ENCODE measurements at regions not wholly inside any gene's neighbourhood (a gene's known extent, or its start where the extent isn't known, plus 50 kb on each side); places are given as distances from the start of the nearest gene placed in this dataset.

GRCh38 chr18:64518191-64518590 lies 369.3 kb upstream of the LINC00305 start:
- Histone ChIP-seq H2AFZ (no peak overlapping the region), H3K4me1 (ENCODE audit: insufficient read depth) (no peaks in the 10 kb centered on the region), H3K79me2 (no peaks in the 10 kb centered on the region), H3K27me3 (no peaks in the 10 kb centered on the region), H4K20me1 (ENCODE audit: insufficient read depth, poor library complexity, severe bottlenecking) (no peaks in the 10 kb centered on the region), H3K36me3 (replicated peaks; ENCODE audit: insufficient read depth, low read depth) (no peaks in the 10 kb centered on the region), H3K9me3 (ENCODE audit: low read depth) (no peaks in the 10 kb centered on the region), H3K4me2 (no peak overlapping the region), H3K27ac (no peak overlapping the region), H3K9me2 (replicated peaks; ENCODE audit: insufficient read depth) (no peaks in the 10 kb centered on the region), H3K4me3 (no peak overlapping the region)
- WGBS (ENCODE audit: low lambda C conversion rate, missing lambda C conversion rate), result 61% methylated on average over 2 of the region's 2 CpGs
- no peak for TF ChIP-seq EZH2 (IDR thresholded peaks at IDR 0.05; ENCODE audit: borderline replicate concordance)
- TF ChIP-seq CTCF (IDR thresholded peaks at IDR 0.05; ENCODE audit: poor library complexity), result no peak
- TF ChIP-seq EZH2phosphoT487 (IDR thresholded peaks at IDR 0.05; ENCODE audit: low read depth, severe bottlenecking, unreplicated experiment), result no peak
- DNase-seq (ENCODE audit: low spot score), result no peak

- no peak overlapping the region for H2AFZ ChIP-seq
- no peak overlapping the region for H3K4me2 ChIP-seq
- no peaks in the 10 kb centered on the region for H3K79me2 ChIP-seq
- H3K9me3 ChIP-seq (ENCODE audit: low read depth), result no peaks in the 10 kb centered on the region
- H4K20me1 ChIP-seq (ENCODE audit: insufficient read depth, poor library complexity, severe bottlenecking), result no peaks in the 10 kb centered on the region
- no peak overlapping the region for H3K27ac ChIP-seq
- H3K27me3 ChIP-seq, result no peaks in the 10 kb centered on the region
- no peak overlapping the region for H3K4me3 ChIP-seq
- TF ChIP-seq EZH2phosphoT487 (IDR thresholded peaks at IDR 0.05; ENCODE audit: low read depth, severe bottlenecking, unreplicated experiment), result no peak
- TF ChIP-seq EZH2 (IDR thresholded peaks at IDR 0.05; ENCODE audit: borderline replicate concordance), result no peak
- no peak for TF ChIP-seq CTCF (IDR thresholded peaks at IDR 0.05; ENCODE audit: poor library complexity)
- no peak for DNase-seq (ENCODE audit: low spot score)
- 72% methylated on average over 3 of the region's 3 CpGs for WGBS (ENCODE audit: low lambda C conversion rate, missing lambda C conversion rate)
- H3K9me2 ChIP-seq (replicated peaks; ENCODE audit: insufficient read depth), result no peaks in the 10 kb centered on the region
- no peaks in the 10 kb centered on the region for H3K36me3 ChIP-seq (replicated peaks; ENCODE audit: insufficient read depth, low read depth)
- no peaks in the 10 kb centered on the region for H3K4me1 ChIP-seq (ENCODE audit: insufficient read depth)
Measured at GRCh38 chr18:64513401-64513800, 364.5 kb upstream of the LINC00305 start.

- Histone ChIP-seq H3K27ac (no peak overlapping the region), H4K20me1 (ENCODE audit: insufficient read depth, poor library complexity, severe bottlenecking) (no peaks in the 10 kb centered on the region), H3K4me3 (no peak overlapping the region), H3K27me3 (no peaks in the 10 kb centered on the region), H3K9me2 (replicated peaks; ENCODE audit: insufficient read depth) (no peaks in the 10 kb centered on the region), H3K9me3 (ENCODE audit: low read depth) (no peaks in the 10 kb centered on the region), H2AFZ (no peak overlapping the region), H3K79me2 (no peaks in the 10 kb centered on the region), H3K4me2 (no peak overlapping the region), H3K36me3 (replicated peaks; ENCODE audit: insufficient read depth, low read depth) (no peaks in the 10 kb centered on the region), H3K4me1 (ENCODE audit: insufficient read depth) (no peaks in the 10 kb centered on the region)
- TF ChIP-seq EZH2phosphoT487 (IDR thresholded peaks at IDR 0.05; ENCODE audit: low read depth, severe bottlenecking, unreplicated experiment) (no peak), CTCF (IDR thresholded peaks at IDR 0.05; ENCODE audit: poor library complexity) (no peak), EZH2 (IDR thresholded peaks at IDR 0.05; ENCODE audit: borderline replicate concordance) (no peak)
- WGBS (ENCODE audit: low lambda C conversion rate, missing lambda C conversion rate), result 83% methylated on average over 5 of the region's 5 CpGs
- no peak for DNase-seq (ENCODE audit: low spot score)
Measured at GRCh38 chr18:64490207-64490606, 341.3 kb upstream of the LINC00305 start.

DNA sequence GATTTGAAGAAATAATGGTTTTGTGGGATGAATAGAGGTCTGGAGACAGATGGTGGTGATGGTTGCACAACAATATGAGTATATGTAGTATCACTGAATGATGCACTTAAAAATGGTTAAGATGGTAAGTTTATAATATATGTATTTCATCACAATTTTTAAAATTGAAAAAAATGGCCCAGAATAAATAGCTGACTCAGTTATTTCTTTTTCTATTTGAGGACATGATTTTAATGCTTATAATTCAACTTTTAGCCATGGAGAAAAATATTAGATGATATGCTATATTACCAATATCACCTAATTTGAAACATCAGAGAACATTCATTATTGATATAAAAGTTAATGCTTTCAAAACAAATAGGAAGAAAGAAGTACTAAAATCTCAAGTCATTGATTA lies 339.8 kb upstream of the LINC00305 start:
- Histone ChIP-seq H3K9me3 (ENCODE audit: low read depth) (no peaks in the 10 kb centered on the region), H3K36me3 (replicated peaks; ENCODE audit: insufficient read depth, low read depth) (no peaks in the 10 kb centered on the region), H3K4me1 (ENCODE audit: insufficient read depth) (no peaks in the 10 kb centered on the region), H3K4me3 (no peak overlapping the region), H3K27me3 (no peaks in the 10 kb centered on the region), H3K79me2 (no peaks in the 10 kb centered on the region), H3K27ac (no peak overlapping the region), H2AFZ (no peak overlapping the region), H3K4me2 (no peak overlapping the region), H3K9me2 (replicated peaks; ENCODE audit: insufficient read depth) (no peaks in the 10 kb centered on the region), H4K20me1 (ENCODE audit: insufficient read depth, poor library complexity, severe bottlenecking) (no peaks in the 10 kb centered on the region)
- no peak for DNase-seq (ENCODE audit: low spot score)
- TF ChIP-seq EZH2phosphoT487 (IDR thresholded peaks at IDR 0.05; ENCODE audit: low read depth, severe bottlenecking, unreplicated experiment) (no peak), CTCF (IDR thresholded peaks at IDR 0.05; ENCODE audit: poor library complexity) (no peak), EZH2 (IDR thresholded peaks at IDR 0.05; ENCODE audit: borderline replicate concordance) (no peak)

Measured in hepatocyte (in vitro differentiated cells).